K562 (cell line): ENCODE measurements at regions not wholly inside any gene's neighbourhood (a gene's known extent, or its start where the extent isn't known, plus 50 kb on each side); places are given as distances from the start of the nearest gene placed in this dataset.

Experiments
- ATAC-seq: fragments of 200-7000 bp; cut with Tn5 transposase; 3 replicates; pipeline ENCODE4 v1.9.1; 2020; ENCODE audit warnings: moderate library complexity
- BruUV-seq: library from RNA; stranded (reverse); fragments of 400-500 nt; replicated peaks from 2 replicates; lab custom pipeline; 2021; lab: Mats Ljungman, UMichigan
- CTCF ChIA-PET: fragments of 300-600 bp; formaldehyde crosslinking; extraction: SDS; loops from one replicate; lab custom pipeline; 2021; ENCODE audit warnings: low intra/inter-chr PET ratio; lab: Yijun Ruan, JAX
- POLR2A ChIA-PET: fragments of 300-600, 350-650 bp; sonication (Branson Sonifier 250); formaldehyde crosslinking; extraction: SDS; loops from one replicate; lab custom pipeline; 2021; ENCODE audit warnings: antibody characterized with exemption, inconsistent platforms; lab: Yijun Ruan, JAX
- DNase-seq, 4 experiments: peaks; one replicate each; pipeline versions ENCODE4 v3.0.0 to v3.0.0-alpha.2; 2011 to 2018; ENCODE audit warnings: low spot score in 3 of 4, mixed read lengths in 3 of 4; ENCODE audit errors: extremely low read depth in 1 of 4
- FAIRE-seq: peaks from 2 replicates; lab custom pipeline; 2011; peaks lifted over from hg19 to GRCh38; lab: Jason Lieb, UNC
- H2AFZ ChIP-seq: 2 replicates; pipeline ENCODE4 v1.6.0; 2011; ENCODE audit warnings: low read depth, low read length, control low read depth, inconsistent platforms
- H3K27ac ChIP-seq: fragments of 200-600 bp; 3 replicates; pipeline ENCODE4 v1.8.0; 2011; ENCODE audit warnings: low read depth, mild to moderate bottlenecking, control low read depth, inconsistent platforms, low read length, moderate library complexity, mixed read lengths; ENCODE audit errors: extremely low read depth
- H3K27me3 ChIP-seq, 2 experiments: fragments of 300-600 bp in 1 of 2; 2 replicates in 1 of 2; 3 replicates in 1 of 2; pipeline versions ENCODE4 v1.6.0 to v1.8.0; 2011; ENCODE audit warnings: inconsistent platforms in 2 of 2, low read length in 2 of 2, mild to moderate bottlenecking in 1 of 2, mixed read lengths in 1 of 2, moderate library complexity in 1 of 2; ENCODE audit not compliant: control insufficient read depth in 2 of 2, insufficient read depth in 2 of 2
- H3K36me3 ChIP-seq: fragments of 300-600 bp; 3 replicates; pipeline ENCODE4 v1.8.0; 2011; ENCODE audit warnings: mild to moderate bottlenecking, low read length, inconsistent platforms; ENCODE audit not compliant: control insufficient read depth, insufficient read depth
- H3K4me1 ChIP-seq, 2 experiments: fragments of 200-600 bp in 1 of 2; replicated peaks in 1 of 2; 2 replicates in 1 of 2; 3 replicates in 1 of 2; pipeline versions ENCODE4 v1.5.1 to v1.8.0; 2011; ENCODE audit warnings: inconsistent platforms in 2 of 2, low read length in 2 of 2, mild to moderate bottlenecking in 1 of 2, mixed read lengths in 1 of 2, moderate library complexity in 1 of 2; ENCODE audit not compliant: control insufficient read depth in 2 of 2, insufficient read depth in 2 of 2
- H3K4me2 ChIP-seq: 2 replicates; pipeline ENCODE4 v1.6.1; 2011; ENCODE audit warnings: low read length, control low read depth, inconsistent platforms, mixed read lengths; ENCODE audit not compliant: insufficient read depth
- H3K4me3 ChIP-seq: fragments of 200-600 bp; sonication (generic), shearing (Covaris generic); 2 replicates; pipeline ENCODE4 v1.5.1; 2016; ENCODE audit warnings: control low read depth, inconsistent platforms
- H3K79me2 ChIP-seq: fragments of 200-600 bp; 3 replicates; pipeline ENCODE4 v1.8.0; 2011; ENCODE audit warnings: low read length, inconsistent platforms; ENCODE audit not compliant: control insufficient read depth, insufficient read depth
- H3K9ac ChIP-seq, 2 experiments: 2 replicates each; pipeline versions ENCODE4 v1.6.0 to v1.6.1; 2011; ENCODE audit warnings: low read depth in 2 of 2, low read length in 2 of 2, control low read depth in 1 of 2, inconsistent platforms in 1 of 2, mild to moderate bottlenecking in 1 of 2, mixed read lengths in 1 of 2; ENCODE audit not compliant: insufficient read depth in 1 of 2
- H3K9me1 ChIP-seq: one replicate; pipeline ENCODE4 v1.6.0; 2011; ENCODE audit warnings: inconsistent platforms, mild to moderate bottlenecking, low read length, moderate library complexity; ENCODE audit not compliant: control insufficient read depth, insufficient read depth
- H3K9me3 ChIP-seq: replicated peaks from 2 replicates; pipeline ENCODE4 v1.5.1; 2011; ENCODE audit warnings: low read depth, low read length, inconsistent platforms; ENCODE audit not compliant: control insufficient read depth, insufficient read depth
- H4K20me1 ChIP-seq: replicated peaks from 2 replicates; pipeline ENCODE4 v1.6.1; 2011; ENCODE audit warnings: low read length, inconsistent platforms, mixed read lengths; ENCODE audit not compliant: control insufficient read depth, insufficient read depth
- SAFB2 ChIP-seq: fragments of 200-400 bp; formaldehyde crosslinking; IDR thresholded peaks from 2 replicates; pipeline ENCODE4 v1.6.1; 2018; ENCODE audit warnings: borderline replicate concordance, low read length, low read depth, moderate library complexity; ENCODE audit not compliant: severe bottlenecking
- STAT5A ChIP-seq: IDR thresholded peaks from 2 replicates; pipeline ENCODE4 v1.6.1; 2012; ENCODE audit warnings: low read length, inconsistent platforms, borderline replicate concordance
- ZBTB17 ChIP-seq: fragments of 450-650 bp; formaldehyde crosslinking; IDR thresholded peaks from 2 replicates; pipeline ENCODE4 v1.4.0; 2020; ENCODE audit warnings: mild to moderate bottlenecking
- ZNF324 ChIP-seq: fragments of 250-450 bp; sonication (Bioruptor Pico); IDR thresholded peaks from 2 replicates; pipeline ENCODE4 v1.4.0; 2020; ENCODE audit warnings: mild to moderate bottlenecking
- WGBS: fragments of 100-300 bp; shearing (Covaris generic); methylation state at CpG from one replicate; pipeline ENCODE4 v1.1.6; 2016; ENCODE audit warnings: low coverage, mixed read lengths; ENCODE audit not compliant: insufficient coverage; ENCODE audit errors: missing lambda C conversion rate; 5-methylcytosine and 5-hydroxymethylcytosine counted together
- in situ Hi-C: fragments of 300-500 bp; cut with MboI; formaldehyde crosslinking; loops from 4 replicates; pipeline ENCODE4 v1.15.0; 2018; ENCODE audit warnings: inconsistent platforms, mixed read lengths
- intact Hi-C: fragments of 100-400 bp; cut with micrococcal nuclease; formaldehyde crosslinking; loops from 2 replicates; pipeline ENCODE4 v1.14.2; 2022
- TF ChIP-seq, protein P1 (sequence below): fragments of 450-650 bp; formaldehyde crosslinking; IDR thresholded peaks from 2 replicates; pipeline ENCODE4 v1.4.0; 2022; ENCODE audit warnings: missing genetic modification characterization
- TF ChIP-seq, protein P2 (sequence below), 3 experiments: fragments of 200-800 bp in 1 of 3; sonication (Bioruptor generic) in 1 of 3; sonication (generic) in 1 of 3; formaldehyde crosslinking in 1 of 3; IDR thresholded peaks; 2 replicates each; pipeline versions ENCODE4 v1.6.1 to v1.8.0; 2016 to 2022; ENCODE audit warnings: mild to moderate bottlenecking in 2 of 3, missing compliant biosample characterization in 2 of 3, missing genetic modification characterization in 2 of 3, missing genetic modification reagents in 1 of 3

DNA sequence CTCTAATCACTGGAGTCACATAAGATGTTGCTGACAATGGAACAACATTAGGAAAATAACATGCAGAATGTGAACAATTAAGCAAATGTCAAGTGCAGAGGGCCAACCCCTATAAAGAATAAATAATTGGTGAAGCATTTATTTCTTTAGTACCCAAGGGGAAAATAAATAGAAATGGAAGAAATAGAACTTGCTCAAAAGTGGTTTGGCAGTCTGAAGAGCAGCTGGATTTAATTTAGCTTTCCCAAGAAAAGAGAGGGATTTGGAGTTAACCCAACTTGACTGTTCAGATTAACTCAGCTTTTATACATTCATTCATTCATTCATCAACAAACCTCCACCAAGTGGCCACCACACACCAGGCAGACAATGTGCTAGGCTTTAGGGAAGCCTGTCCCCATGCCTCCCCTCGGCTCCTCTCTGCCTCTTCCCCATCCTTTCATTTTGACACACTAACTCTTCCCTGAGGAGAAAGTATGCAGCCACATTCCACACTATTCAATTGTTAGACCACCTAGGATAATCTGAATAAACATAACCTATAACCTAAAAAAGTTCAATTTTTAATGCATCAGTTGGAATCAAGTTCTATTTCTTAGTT, 295.5 kb downstream of the AHR start (continued):
- TF ChIP-seq, protein P1, sequence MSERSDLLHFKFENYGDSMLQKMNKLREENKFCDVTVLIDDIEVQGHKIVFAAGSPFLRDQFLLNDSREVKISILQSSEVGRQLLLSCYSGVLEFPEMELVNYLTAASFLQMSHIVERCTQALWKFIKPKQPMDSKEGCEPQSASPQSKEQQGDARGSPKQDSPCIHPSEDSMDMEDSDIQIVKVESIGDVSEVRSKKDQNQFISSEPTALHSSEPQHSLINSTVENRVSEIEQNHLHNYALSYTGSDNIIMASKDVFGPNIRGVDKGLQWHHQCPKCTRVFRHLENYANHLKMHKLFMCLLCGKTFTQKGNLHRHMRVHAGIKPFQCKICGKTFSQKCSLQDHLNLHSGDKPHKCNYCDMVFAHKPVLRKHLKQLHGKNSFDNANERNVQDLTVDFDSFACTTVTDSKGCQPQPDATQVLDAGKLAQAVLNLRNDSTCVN (CRISPR knock-in tag), result no peak
- TF ChIP-seq ZNF324 (no peak), ZBTB17 (CRISPR knock-in tag) (no peak)

DNA sequence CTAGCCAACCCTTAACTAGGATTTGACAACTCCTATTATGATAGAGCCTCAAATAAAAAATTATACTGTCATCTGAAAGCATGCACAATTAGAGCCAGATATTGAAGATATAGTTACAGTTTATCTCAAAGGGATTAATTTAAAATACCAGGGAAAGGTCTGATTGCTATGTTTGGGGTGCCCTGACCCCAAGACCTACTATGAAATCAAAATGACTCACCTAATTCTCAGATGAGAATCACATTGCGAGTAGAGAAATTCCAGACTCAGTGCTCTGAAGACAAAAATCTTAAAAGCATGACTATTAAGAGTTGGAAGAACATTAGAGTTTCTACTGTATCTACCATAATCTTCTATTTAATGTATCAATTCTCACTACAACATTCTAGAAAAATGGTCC, 297.1 kb downstream of the AHR start:
- ATAC-seq (no peak), DNase-seq (no peak)
- H3K9me1 ChIP-seq, result no peaks in the 10 kb centered on the region
- no peak overlapping the region for H3K27ac ChIP-seq
- H2AFZ ChIP-seq, result no peak overlapping the region
- H4K20me1 ChIP-seq, result no peaks in the 10 kb centered on the region
- H3K4me3 ChIP-seq, result no peak overlapping the region
- intact Hi-C loops, result no loop called here
- H3K36me3 ChIP-seq, result no peaks in the 10 kb centered on the region
- H3K79me2 ChIP-seq, result no peaks in the 10 kb centered on the region
- H3K27me3 ChIP-seq, result no peaks in the 10 kb centered on the region
- POLR2A ChIA-PET, result no interaction called here
- TF ChIP-seq, protein P2, sequence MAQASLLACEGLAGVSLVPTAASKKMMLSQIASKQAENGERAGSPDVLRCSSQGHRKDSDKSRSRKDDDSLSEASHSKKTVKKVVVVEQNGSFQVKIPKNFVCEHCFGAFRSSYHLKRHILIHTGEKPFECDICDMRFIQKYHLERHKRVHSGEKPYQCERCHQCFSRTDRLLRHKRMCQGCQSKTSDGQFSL (CRISPR knock-in tag; IDR thresholded peaks at IDR 0.05), result no peak
- TF ChIP-seq, protein P2 (tag; IDR thresholded peaks at IDR 0.05), result no peak
- TF ChIP-seq STAT5A, result no peak
- TF ChIP-seq SAFB2, result no peak
- TF ChIP-seq, all 486 proteins: peak for 0
- in situ Hi-C loops, result no loop called here
- no peaks in the 10 kb centered on the region for H3K9me3 ChIP-seq
- WGBS, result 0% methylated on average over 1 of the region's 1 CpG
- no peaks in the 10 kb centered on the region for H3K4me1 ChIP-seq
- H3K9ac ChIP-seq, result no peak overlapping the region
- no peak overlapping the region for H3K4me2 ChIP-seq
- CTCF ChIA-PET, result interaction anchor here (0.6 kb wide), 1 partner anchor 641 kb away, joined by 4 read pairs; no protein-coding TSS in a partner anchor
- FAIRE-seq, result no peak
- no TSS peak for BruUV-seq
